IPS DF 6.9 (cell line): ENCODE measurements at regions not wholly inside any gene's neighbourhood (a gene's known extent, or its start where the extent isn't known, plus 50 kb on each side); places are given as distances from the start of the nearest gene placed in this dataset.

Experiments
- DNase-seq: peaks from one replicate; pipeline ENCODE4 v3.0.0-alpha.2; 2013; ENCODE audit warnings: low read depth, low spot score
- H3K27ac ChIP-seq: one replicate; pipeline ENCODE4 v1.5.1; 2013; ENCODE audit warnings: low read length, control low read depth
- H3K27me3 ChIP-seq: 2 replicates; pipeline ENCODE4 v1.6.1; 2013; ENCODE audit warnings: mild to moderate bottlenecking, low read length; ENCODE audit not compliant: control insufficient read depth, insufficient read depth
- H3K36me3 ChIP-seq: 2 replicates; pipeline ENCODE4 v1.6.1; 2013; ENCODE audit warnings: low read length; ENCODE audit not compliant: control insufficient read depth, insufficient read depth
- H3K4me1 ChIP-seq: 2 replicates; pipeline ENCODE4 v1.6.1; 2013; ENCODE audit warnings: low read length; ENCODE audit not compliant: control insufficient read depth, insufficient read depth
- H3K4me3 ChIP-seq: 2 replicates; pipeline ENCODE4 v1.5.1; 2013; ENCODE audit warnings: mild to moderate bottlenecking, low read length
- H3K9me3 ChIP-seq: 2 replicates; pipeline ENCODE4 v1.6.1; 2013; ENCODE audit warnings: low read length, inconsistent platforms; ENCODE audit not compliant: control insufficient read depth, insufficient read depth
- WGBS: extraction: QIAGEN DNeasy Blood & Tissue Kit; methylation state at CpG from one replicate; pipeline ENCODE4 v1.1.7; 2013; ENCODE audit warnings: mixed read lengths, missing lambda C conversion rate; ENCODE audit not compliant: insufficient read length, insufficient coverage; 5-methylcytosine and 5-hydroxymethylcytosine counted together

GRCh38 chr14:34220378-34220706 is 241.7 kb downstream of the SPTSSA start:
- no peaks in the 10 kb centered on the region for H3K9me3 ChIP-seq
- no CpG with 5 or more reads among the region's 2 CpGs for WGBS
- no peak overlapping the region for H3K27ac ChIP-seq
- no peaks in the 10 kb centered on the region for H3K27me3 ChIP-seq
- no peak for DNase-seq
- no peaks in the 10 kb centered on the region; the same call in 1 of the 2 replicates for H3K4me1 ChIP-seq
- H3K36me3 ChIP-seq = no peaks in the 10 kb centered on the region
- no peak overlapping the region for H3K4me3 ChIP-seq

GRCh38 chr14:34219661-34220377 is 242.2 kb downstream of the SPTSSA start:
- no CpG with 5 or more reads among the region's 7 CpGs for whole genome bisulfite sequencing
- Histone ChIP-seq H3K27ac (no peak overlapping the region), H3K4me1 (no peaks in the 10 kb centered on the region; the same call in 1 of the 2 replicates), H3K9me3 (no peaks in the 10 kb centered on the region), H3K27me3 (no peaks in the 10 kb centered on the region), H3K36me3 (no peaks in the 10 kb centered on the region), H3K4me3 (no peak overlapping the region)
- no peak for DNase-seq

GRCh38 chr14:34218881-34219280 is 243.2 kb downstream of the SPTSSA start:
- H3K27me3 ChIP-seq = no peaks in the 10 kb centered on the region
- DNase-seq = no peak
- WGBS = no CpG with 5 or more reads among the region's 2 CpGs
- no peaks in the 10 kb centered on the region for H3K36me3 ChIP-seq
- H3K27ac ChIP-seq = no peak overlapping the region
- no peaks in the 10 kb centered on the region; the same call in 1 of the 2 replicates for H3K4me1 ChIP-seq
- H3K9me3 ChIP-seq = no peaks in the 10 kb centered on the region
- no peak overlapping the region for H3K4me3 ChIP-seq

GRCh38 chr14:34214961-34215360 is 247.1 kb downstream of the SPTSSA start:
- no peaks in the 10 kb centered on the region for H3K36me3 ChIP-seq
- H3K4me3 ChIP-seq = no peak overlapping the region
- no peaks in the 10 kb centered on the region for H3K4me1 ChIP-seq
- H3K9me3 ChIP-seq = no peaks in the 10 kb centered on the region
- H3K27me3 ChIP-seq = no peaks in the 10 kb centered on the region
- H3K27ac ChIP-seq = no peak overlapping the region
- DNase-seq = no peak
- no CpG with 5 or more reads among the region's 5 CpGs for WGBS

GRCh38 chr14:34213332-34213731 is 248.7 kb downstream of the SPTSSA start:
- no CpG with 5 or more reads among the region's 10 CpGs for WGBS
- H3K4me3 ChIP-seq = no peak overlapping the region
- no peaks in the 10 kb centered on the region for H3K9me3 ChIP-seq
- H3K4me1 ChIP-seq = no peaks in the 10 kb centered on the region
- no peaks in the 10 kb centered on the region for H3K36me3 ChIP-seq
- DNase-seq = no peak
- no peak overlapping the region for H3K27ac ChIP-seq
- no peaks in the 10 kb centered on the region for H3K27me3 ChIP-seq

GRCh38 chr14:34212172-34212929 is 249.7 kb downstream of the SPTSSA start:
- Histone ChIP-seq H3K27me3 (no peaks in the 10 kb centered on the region), H3K9me3 (no peaks in the 10 kb centered on the region), H3K27ac (no peak overlapping the region), H3K4me1 (no peaks in the 10 kb centered on the region), H3K36me3 (no peaks in the 10 kb centered on the region), H3K4me3 (no peak overlapping the region)
- WGBS = no CpG with 5 or more reads among the region's 7 CpGs
- DNase-seq = no peak

- no peak overlapping the region for H3K4me3 ChIP-seq
- H3K27ac ChIP-seq = no peak overlapping the region
- no peaks in the 10 kb centered on the region for H3K27me3 ChIP-seq
- WGBS = no CpG with 5 or more reads among the region's 3 CpGs
- H3K36me3 ChIP-seq = no peaks in the 10 kb centered on the region
- H3K4me1 ChIP-seq = no peaks in the 10 kb centered on the region
- no peak for DNase-seq
- H3K9me3 ChIP-seq = no peaks in the 10 kb centered on the region
Measured at GRCh38 chr14:34211732-34212131, 250.3 kb downstream of the SPTSSA start.

GRCh38 chr14:34208532-34208931 is 253.5 kb downstream of the SPTSSA start:
- no CpG with 5 or more reads among the region's 3 CpGs for WGBS

GRCh38 chr14:34205799-34206198 is 254.9 kb upstream of the EGLN3 start:
- DNase-seq = no peak
- WGBS = 100% methylated on average over 1 of the region's 1 CpG

More at GRCh38 chr14:34208532-34208931, 253.5 kb downstream of the SPTSSA start:
- Histone ChIP-seq H3K36me3 (no peaks in the 10 kb centered on the region), H3K27ac (no peak overlapping the region), H3K9me3 (no peaks in the 10 kb centered on the region), H3K4me3 (no peak overlapping the region), H3K4me1 (no peaks in the 10 kb centered on the region), H3K27me3 (no peaks in the 10 kb centered on the region)
- no peak for DNase-seq

GRCh38 chr14:34204774-34205173 is 253.9 kb upstream of the EGLN3 start:
- Histone ChIP-seq H3K36me3 (no peaks in the 10 kb centered on the region), H3K4me1 (no peaks in the 10 kb centered on the region), H3K4me3 (no peak overlapping the region), H3K9me3 (no peaks in the 10 kb centered on the region), H3K27ac (no peak overlapping the region), H3K27me3 (no peaks in the 10 kb centered on the region)
- no peak for DNase-seq
- 100% methylated on average over 1 of the region's 4 CpGs for WGBS

More at GRCh38 chr14:34205799-34206198, 254.9 kb upstream of the EGLN3 start:
- Histone ChIP-seq H3K27ac (no peak overlapping the region), H3K27me3 (no peaks in the 10 kb centered on the region), H3K9me3 (no peaks in the 10 kb centered on the region), H3K4me3 (no peak overlapping the region), H3K4me1 (no peaks in the 10 kb centered on the region), H3K36me3 (no peaks in the 10 kb centered on the region)
